ENCODE measurements at regions not wholly inside any gene's neighbourhood (a gene's known extent, or its start where the extent isn't known, plus 50 kb on each side); places are given as distances from the start of the nearest gene placed in this dataset.

DNA sequence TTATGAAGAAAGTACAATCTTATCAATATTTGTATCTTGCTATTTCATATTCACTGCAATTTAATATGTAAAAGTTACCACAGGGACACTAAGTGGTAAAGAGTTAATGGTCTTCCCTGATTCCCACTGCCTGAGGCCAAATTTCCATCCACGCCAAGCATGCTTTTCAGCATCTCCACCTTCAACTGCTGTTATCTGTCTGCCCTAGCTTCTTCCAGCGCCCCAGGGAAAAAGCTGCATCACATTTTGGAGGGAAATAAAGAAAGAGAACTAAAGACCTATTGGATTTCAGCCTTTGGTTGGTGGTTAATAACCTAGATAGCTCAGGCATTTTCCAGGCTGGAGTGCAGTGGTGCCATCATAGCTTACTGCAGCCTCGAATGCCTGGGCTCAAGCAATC, 61.3 kb upstream of the NKX2-2 start:
- in situ Hi-C loops (cut with MboI), result loop anchor here (10.0 kb wide), 1 partner anchor 50 kb away; no protein-coding TSS in a partner anchor
- Histone ChIP-seq H3K4me3 (no peak overlapping the region), H3K4me1 (ENCODE audit: control insufficient read depth, insufficient read depth, low read length) (no peaks in the 10 kb centered on the region), H3K4me2 (ENCODE audit: control insufficient read depth, insufficient read depth) (no peak overlapping the region), H3K36me3 (ENCODE audit: control insufficient read depth in 2 of 2, insufficient read depth in 2 of 2, low read length in 1 of 2) (no peaks in the 10 kb centered on the region), H3K9me3 (replicated peaks; ENCODE audit: control insufficient read depth, insufficient read depth, low read length) (no peaks in the 10 kb centered on the region), H2AFZ (ENCODE audit: control insufficient read depth, low read depth, low read length) (no peak overlapping the region), H3K79me2 (ENCODE audit: control insufficient read depth, insufficient read depth, low read length) (no peaks in the 10 kb centered on the region), H3K27me3 (replicated peaks in 1 of 2; ENCODE audit: control insufficient read depth in 2 of 2, insufficient read depth in 2 of 2, low read length in 1 of 2) (peaks cover 0 to 6% of the 10 kb centered on the region in 2 experiments; a peak in 1 of 4 replicates), H3K27ac (ENCODE audit: control insufficient read depth, insufficient read depth) (no peak overlapping the region), H3K9ac (ENCODE audit: control insufficient read depth, insufficient read depth, low read length) (no peak overlapping the region), H4K20me1 (ENCODE audit: control insufficient read depth, insufficient read depth) (no peaks in the 10 kb centered on the region)
- CTCF ChIA-PET, result interaction anchor here (1.0 to 7.3 kb wide), 7 partner anchors 19 to 339 kb away, joined by 3 to 56 read pairs (median 13); no protein-coding TSS in a partner anchor
- intact Hi-C loops (cut with micrococcal nuclease; ENCODE audit: unreplicated experiment), result no loop called here
- no TSS peak for BruUV-seq (replicated peaks)
- no peak for FAIRE-seq
- POLR2A ChIA-PET, result no interaction called here
- ATAC-seq, result no peak
- SMC1A ChIA-PET (ENCODE audit: uncharacterized antibody, unreplicated experiment), result interaction anchor here (9.4 kb wide), 1 partner anchor 47 kb away, joined by 131 read pairs; no protein-coding TSS in a partner anchor
- RAD21 ChIA-PET (ENCODE audit: unreplicated experiment), result interaction anchor here (1.0 to 3.1 kb wide), 4 partner anchors 39 to 55 kb away, joined by 3 to 18 read pairs (median 6); no protein-coding TSS in a partner anchor
- DNase-seq (ENCODE audit: low read depth, low spot score), result no peak
- 8% methylated on average over 3 of the region's 3 CpGs for WGBS (ENCODE audit: insufficient coverage, insufficient replicate concordance, low lambda C conversion rate, missing lambda C conversion rate)
- TF ChIP-seq, protein P1, sequence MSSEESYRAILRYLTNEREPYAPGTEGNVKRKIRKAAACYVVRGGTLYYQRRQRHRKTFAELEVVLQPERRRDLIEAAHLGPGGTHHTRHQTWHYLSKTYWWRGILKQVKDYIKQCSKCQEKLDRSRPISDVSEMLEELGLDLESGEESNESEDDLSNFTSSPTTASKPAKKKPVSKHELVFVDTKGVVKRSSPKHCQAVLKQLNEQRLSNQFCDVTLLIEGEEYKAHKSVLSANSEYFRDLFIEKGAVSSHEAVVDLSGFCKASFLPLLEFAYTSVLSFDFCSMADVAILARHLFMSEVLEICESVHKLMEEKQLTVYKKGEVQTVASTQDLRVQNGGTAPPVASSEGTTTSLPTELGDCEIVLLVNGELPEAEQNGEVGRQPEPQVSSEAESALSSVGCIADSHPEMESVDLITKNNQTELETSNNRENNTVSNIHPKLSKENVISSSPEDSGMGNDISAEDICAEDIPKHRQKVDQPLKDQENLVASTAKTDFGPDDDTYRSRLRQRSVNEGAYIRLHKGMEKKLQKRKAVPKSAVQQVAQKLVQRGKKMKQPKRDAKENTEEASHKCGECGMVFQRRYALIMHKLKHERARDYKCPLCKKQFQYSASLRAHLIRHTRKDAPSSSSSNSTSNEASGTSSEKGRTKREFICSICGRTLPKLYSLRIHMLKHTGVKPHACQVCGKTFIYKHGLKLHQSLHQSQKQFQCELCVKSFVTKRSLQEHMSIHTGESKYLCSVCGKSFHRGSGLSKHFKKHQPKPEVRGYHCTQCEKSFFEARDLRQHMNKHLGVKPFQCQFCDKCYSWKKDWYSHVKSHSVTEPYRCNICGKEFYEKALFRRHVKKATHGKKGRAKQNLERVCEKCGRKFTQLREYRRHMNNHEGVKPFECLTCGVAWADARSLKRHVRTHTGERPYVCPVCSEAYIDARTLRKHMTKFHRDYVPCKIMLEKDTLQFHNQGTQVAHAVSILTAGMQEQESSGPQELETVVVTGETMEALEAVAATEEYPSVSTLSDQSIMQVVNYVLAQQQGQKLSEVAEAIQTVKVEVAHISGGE (CRISPR knock-in tag; IDR thresholded peaks at IDR 0.05), result no peak
- TF ChIP-seq, protein P2, sequence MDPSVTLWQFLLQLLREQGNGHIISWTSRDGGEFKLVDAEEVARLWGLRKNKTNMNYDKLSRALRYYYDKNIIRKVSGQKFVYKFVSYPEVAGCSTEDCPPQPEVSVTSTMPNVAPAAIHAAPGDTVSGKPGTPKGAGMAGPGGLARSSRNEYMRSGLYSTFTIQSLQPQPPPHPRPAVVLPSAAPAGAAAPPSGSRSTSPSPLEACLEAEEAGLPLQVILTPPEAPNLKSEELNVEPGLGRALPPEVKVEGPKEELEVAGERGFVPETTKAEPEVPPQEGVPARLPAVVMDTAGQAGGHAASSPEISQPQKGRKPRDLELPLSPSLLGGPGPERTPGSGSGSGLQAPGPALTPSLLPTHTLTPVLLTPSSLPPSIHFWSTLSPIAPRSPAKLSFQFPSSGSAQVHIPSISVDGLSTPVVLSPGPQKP (IDR thresholded peaks at IDR 0.05; ENCODE audit: low read depth, low read length), result no peak
- TF ChIP-seq, protein P3, sequence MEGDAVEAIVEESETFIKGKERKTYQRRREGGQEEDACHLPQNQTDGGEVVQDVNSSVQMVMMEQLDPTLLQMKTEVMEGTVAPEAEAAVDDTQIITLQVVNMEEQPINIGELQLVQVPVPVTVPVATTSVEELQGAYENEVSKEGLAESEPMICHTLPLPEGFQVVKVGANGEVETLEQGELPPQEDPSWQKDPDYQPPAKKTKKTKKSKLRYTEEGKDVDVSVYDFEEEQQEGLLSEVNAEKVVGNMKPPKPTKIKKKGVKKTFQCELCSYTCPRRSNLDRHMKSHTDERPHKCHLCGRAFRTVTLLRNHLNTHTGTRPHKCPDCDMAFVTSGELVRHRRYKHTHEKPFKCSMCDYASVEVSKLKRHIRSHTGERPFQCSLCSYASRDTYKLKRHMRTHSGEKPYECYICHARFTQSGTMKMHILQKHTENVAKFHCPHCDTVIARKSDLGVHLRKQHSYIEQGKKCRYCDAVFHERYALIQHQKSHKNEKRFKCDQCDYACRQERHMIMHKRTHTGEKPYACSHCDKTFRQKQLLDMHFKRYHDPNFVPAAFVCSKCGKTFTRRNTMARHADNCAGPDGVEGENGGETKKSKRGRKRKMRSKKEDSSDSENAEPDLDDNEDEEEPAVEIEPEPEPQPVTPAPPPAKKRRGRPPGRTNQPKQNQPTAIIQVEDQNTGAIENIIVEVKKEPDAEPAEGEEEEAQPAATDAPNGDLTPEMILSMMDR (IDR thresholded peaks at IDR 0.05 in 2 of 3, conservative IDR thresholded peaks at IDR 0.05 in 1 of 3; ENCODE audit: control insufficient read depth in 2 of 3, extremely low read depth in 1 of 3, insufficient read depth in 1 of 3, low read depth in 3 of 3, low read length in 3 of 3), result no peak
- TF ChIP-seq IKZF2 (IDR thresholded peaks at IDR 0.05) (no peak), RELA (IDR thresholded peaks at IDR 0.05; ENCODE audit: borderline replicate concordance, partially characterized antibody) (no peak), ZSCAN29 (IDR thresholded peaks at IDR 0.05) (no peak), BACH1 (IDR thresholded peaks at IDR 0.05; ENCODE audit: borderline replicate concordance) (no peak), MTA3 (IDR thresholded peaks at IDR 0.05; ENCODE audit: borderline replicate concordance, low read length) (no peak), BHLHE40 (IDR thresholded peaks at IDR 0.05; ENCODE audit: borderline replicate concordance in 1 of 2, low read depth in 2 of 2, low read length in 1 of 2) (no peak), CREB1 (IDR thresholded peaks at IDR 0.05; ENCODE audit: low read depth) (no peak), CHD1 (IDR thresholded peaks at IDR 0.05; ENCODE audit: low read depth, low read length) (no peak)
- TF ChIP-seq, protein P4, sequence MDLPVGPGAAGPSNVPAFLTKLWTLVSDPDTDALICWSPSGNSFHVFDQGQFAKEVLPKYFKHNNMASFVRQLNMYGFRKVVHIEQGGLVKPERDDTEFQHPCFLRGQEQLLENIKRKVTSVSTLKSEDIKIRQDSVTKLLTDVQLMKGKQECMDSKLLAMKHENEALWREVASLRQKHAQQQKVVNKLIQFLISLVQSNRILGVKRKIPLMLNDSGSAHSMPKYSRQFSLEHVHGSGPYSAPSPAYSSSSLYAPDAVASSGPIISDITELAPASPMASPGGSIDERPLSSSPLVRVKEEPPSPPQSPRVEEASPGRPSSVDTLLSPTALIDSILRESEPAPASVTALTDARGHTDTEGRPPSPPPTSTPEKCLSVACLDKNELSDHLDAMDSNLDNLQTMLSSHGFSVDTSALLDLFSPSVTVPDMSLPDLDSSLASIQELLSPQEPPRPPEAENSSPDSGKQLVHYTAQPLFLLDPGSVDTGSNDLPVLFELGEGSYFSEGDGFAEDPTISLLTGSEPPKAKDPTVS (IDR thresholded peaks at IDR 0.05; ENCODE audit: low read depth, low read length), result no peak
- TF ChIP-seq, protein P5, sequence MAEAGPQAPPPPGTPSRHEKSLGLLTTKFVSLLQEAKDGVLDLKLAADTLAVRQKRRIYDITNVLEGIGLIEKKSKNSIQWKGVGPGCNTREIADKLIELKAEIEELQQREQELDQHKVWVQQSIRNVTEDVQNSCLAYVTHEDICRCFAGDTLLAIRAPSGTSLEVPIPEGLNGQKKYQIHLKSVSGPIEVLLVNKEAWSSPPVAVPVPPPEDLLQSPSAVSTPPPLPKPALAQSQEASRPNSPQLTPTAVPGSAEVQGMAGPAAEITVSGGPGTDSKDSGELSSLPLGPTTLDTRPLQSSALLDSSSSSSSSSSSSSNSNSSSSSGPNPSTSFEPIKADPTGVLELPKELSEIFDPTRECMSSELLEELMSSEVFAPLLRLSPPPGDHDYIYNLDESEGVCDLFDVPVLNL (IDR thresholded peaks at IDR 0.05; ENCODE audit: low read depth, low read length), result no peak
- TF ChIP-seq, protein P6, sequence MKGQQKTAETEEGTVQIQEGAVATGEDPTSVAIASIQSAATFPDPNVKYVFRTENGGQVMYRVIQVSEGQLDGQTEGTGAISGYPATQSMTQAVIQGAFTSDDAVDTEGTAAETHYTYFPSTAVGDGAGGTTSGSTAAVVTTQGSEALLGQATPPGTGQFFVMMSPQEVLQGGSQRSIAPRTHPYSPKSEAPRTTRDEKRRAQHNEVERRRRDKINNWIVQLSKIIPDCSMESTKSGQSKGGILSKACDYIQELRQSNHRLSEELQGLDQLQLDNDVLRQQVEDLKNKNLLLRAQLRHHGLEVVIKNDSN (IDR thresholded peaks at IDR 0.05; ENCODE audit: borderline replicate concordance, extremely low read length, insufficient read depth, low read depth, low read length), result no peak

Measured in GM12878 (cell line).